H9 (cell line): ENCODE measurements at regions not wholly inside any gene's neighbourhood (a gene's known extent, or its start where the extent isn't known, plus 50 kb on each side); places are given as distances from the start of the nearest gene placed in this dataset.

Source experiments
- DNase-seq: peaks from one replicate; pipeline ENCODE4 v3.0.0-alpha.2; 2017
- H2AFZ ChIP-seq: one replicate; pipeline ENCODE4 v1.6.1; 2013; ENCODE audit warnings: mild to moderate bottlenecking, low read length, control low read depth, moderate library complexity
- H2AK5ac ChIP-seq: 2 replicates; pipeline ENCODE4 v1.6.1; 2013; ENCODE audit warnings: low read length, control low read depth, mixed read lengths; ENCODE audit not compliant: insufficient read length
- H2BK120ac ChIP-seq: one replicate; pipeline ENCODE4 v1.6.1; 2013; ENCODE audit warnings: low read depth, mild to moderate bottlenecking, low read length, control low read depth, inconsistent platforms; ENCODE audit not compliant: poor library complexity, severe bottlenecking
- H2BK12ac ChIP-seq: 2 replicates; pipeline ENCODE4 v1.6.1; 2013; ENCODE audit warnings: low read length, control low read depth, mixed read lengths, low read depth; ENCODE audit not compliant: insufficient read length
- H2BK15ac ChIP-seq: 2 replicates; pipeline ENCODE4 v1.6.1; 2013; ENCODE audit warnings: low read depth, low read length, control low read depth
- H2BK20ac ChIP-seq: one replicate; pipeline ENCODE4 v1.6.1; 2013; ENCODE audit warnings: low read depth, mild to moderate bottlenecking, low read length, control low read depth, inconsistent platforms; ENCODE audit not compliant: poor library complexity, severe bottlenecking
- H2BK5ac ChIP-seq: 2 replicates; pipeline ENCODE4 v1.6.1; 2013; ENCODE audit warnings: low read length, control low read depth, mixed read lengths; ENCODE audit not compliant: insufficient read length
- H3K14ac ChIP-seq: 2 replicates; pipeline ENCODE4 v1.6.1; 2013; ENCODE audit warnings: low read length, control low read depth; ENCODE audit not compliant: insufficient read depth
- H3K18ac ChIP-seq: 2 replicates; pipeline ENCODE4 v1.6.1; 2013; ENCODE audit warnings: low read depth, mild to moderate bottlenecking, mixed read lengths, low read length, control low read depth; ENCODE audit not compliant: insufficient read length
- H3K23ac ChIP-seq: 2 replicates; pipeline ENCODE4 v1.6.1; 2013; ENCODE audit warnings: low read length, control low read depth, mixed read lengths, low read depth; ENCODE audit not compliant: insufficient read length
- H3K23me2 ChIP-seq: 2 replicates; pipeline ENCODE4 v1.6.1; 2013; ENCODE audit warnings: low read depth, mild to moderate bottlenecking, mixed read lengths, low read length, control low read depth; ENCODE audit not compliant: insufficient read length, poor library complexity, severe bottlenecking
- H3K27ac ChIP-seq: 2 replicates; pipeline ENCODE4 v1.5.1; 2013; ENCODE audit warnings: low read length, control low read depth, mixed read lengths, low read depth; ENCODE audit not compliant: insufficient read length
- H3K27me3 ChIP-seq: 2 replicates; pipeline ENCODE4 v1.6.1; 2013; ENCODE audit warnings: low read length, control low read depth, inconsistent platforms; ENCODE audit not compliant: insufficient read depth
- H3K4ac ChIP-seq: 2 replicates; pipeline ENCODE4 v1.6.1; 2013; ENCODE audit warnings: low read depth, mild to moderate bottlenecking, control low read depth, inconsistent platforms, low read length, moderate library complexity
- H3K4me1 ChIP-seq: 2 replicates; pipeline ENCODE4 v1.6.1; 2013; ENCODE audit warnings: low read length, control low read depth, inconsistent platforms; ENCODE audit not compliant: insufficient read depth
- H3K4me2 ChIP-seq: 2 replicates; pipeline ENCODE4 v1.6.1; 2013; ENCODE audit warnings: low read length, control low read depth, mixed read lengths; ENCODE audit not compliant: insufficient read length, insufficient read depth
- H3K56ac ChIP-seq: 2 replicates; pipeline ENCODE4 v1.6.1; 2013; ENCODE audit warnings: low read depth, mild to moderate bottlenecking, mixed read lengths, low read length, control low read depth; ENCODE audit not compliant: insufficient read length
- H3K79me1 ChIP-seq: 2 replicates; pipeline ENCODE4 v1.6.1; 2013; ENCODE audit warnings: low read depth, mild to moderate bottlenecking, moderate library complexity, low read length, control low read depth, inconsistent platforms; ENCODE audit not compliant: insufficient read depth, poor library complexity, severe bottlenecking
- H3K79me2 ChIP-seq: 2 replicates; pipeline ENCODE4 v1.6.1; 2013; ENCODE audit warnings: low read length, control low read depth, inconsistent platforms; ENCODE audit not compliant: insufficient read depth
- H3K9ac ChIP-seq: 2 replicates; pipeline ENCODE4 v1.6.1; 2013; ENCODE audit warnings: low read length, control low read depth, mixed read lengths; ENCODE audit not compliant: insufficient read length; ENCODE audit errors: extremely low read depth
- H3K9me3 ChIP-seq: one replicate; pipeline ENCODE4 v1.6.1; 2013; ENCODE audit warnings: low read depth, low read length, inconsistent platforms; ENCODE audit not compliant: control insufficient read depth
- H3T11ph ChIP-seq: one replicate; pipeline ENCODE4 v1.6.1; 2013; ENCODE audit warnings: mild to moderate bottlenecking, low read length, control low read depth, inconsistent platforms
- H4K20me1 ChIP-seq: one replicate; pipeline ENCODE4 v1.6.1; 2013; ENCODE audit not compliant: control insufficient read depth, insufficient read length, insufficient read depth
- H4K5ac ChIP-seq: 2 replicates; pipeline ENCODE4 v1.6.1; 2013; ENCODE audit warnings: low read depth, mild to moderate bottlenecking, mixed read lengths, low read length, control low read depth; ENCODE audit not compliant: insufficient read length
- H4K8ac ChIP-seq: replicated peaks from 2 replicates; pipeline ENCODE4 v1.6.1; 2013; ENCODE audit warnings: low read length, control low read depth, mixed read lengths, low read depth; ENCODE audit not compliant: insufficient read length
- H4K91ac ChIP-seq: 2 replicates; pipeline ENCODE4 v1.6.1; 2013; ENCODE audit warnings: low read depth, mild to moderate bottlenecking, moderate library complexity, mixed read lengths, low read length, control low read depth; ENCODE audit not compliant: insufficient read length
- H3K27ac Mint-ChIP-seq, 3 experiments: 2 replicates in 2 of 3; 3 replicates in 1 of 3; pipeline ENCODE4 v1.8.0; 2020 to 2021; ENCODE audit warnings: mixed read lengths in 3 of 3, mild to moderate bottlenecking in 1 of 3, moderate library complexity in 1 of 3
- H3K27me3 Mint-ChIP-seq: 2 replicates; pipeline ENCODE4 v1.8.0; 2021; ENCODE audit warnings: low read depth, mild to moderate bottlenecking, moderate library complexity, mixed read lengths
- H3K36me3 Mint-ChIP-seq, 3 experiments: 2 replicates in 2 of 3; 3 replicates in 1 of 3; pipeline ENCODE4 v1.8.0; 2020 to 2021; ENCODE audit warnings: low read depth in 3 of 3, mixed read lengths in 3 of 3; ENCODE audit not compliant: insufficient read depth in 1 of 3
- H3K4me1 Mint-ChIP-seq, 2 experiments: 2 replicates each; pipeline ENCODE4 v1.8.0; 2020; ENCODE audit warnings: mixed read lengths in 2 of 2
- H3K4me3 Mint-ChIP-seq, 2 experiments: 2 replicates in 1 of 2; 3 replicates in 1 of 2; pipeline ENCODE4 v1.8.0; 2020 to 2021; ENCODE audit warnings: mild to moderate bottlenecking in 2 of 2, mixed read lengths in 2 of 2, moderate library complexity in 1 of 2
- H3K9me3 Mint-ChIP-seq, 2 experiments: 2 replicates in 1 of 2; 3 replicates in 1 of 2; pipeline ENCODE4 v1.8.0; 2020; ENCODE audit warnings: mild to moderate bottlenecking in 2 of 2, mixed read lengths in 2 of 2, moderate library complexity in 1 of 2
- WGBS: extraction: QIAGEN DNeasy Blood & Tissue Kit; methylation state at CpG from one replicate; pipeline ENCODE4 v1.1.7; 2013; ENCODE audit warnings: missing lambda C conversion rate, low lambda C conversion rate, mixed read lengths; ENCODE audit not compliant: insufficient read length; ENCODE audit errors: extremely low coverage; 5-methylcytosine and 5-hydroxymethylcytosine counted together
- TF ChIP-seq, protein P1 (sequence below): fragments of 200-600 bp; sonication (generic); conservative IDR thresholded peaks from 3 replicates; pipeline ENCODE4 v1.8.0; 2021; ENCODE audit warnings: antibody characterized with exemption, mild to moderate bottlenecking

GRCh38 chr4:175087145-175087544 is 169.0 kb downstream of the ADAM29 start:
- Histone ChIP-seq H2AK5ac (no peak overlapping the region), H4K91ac (no peak overlapping the region), H3K56ac (no peak overlapping the region), H4K20me1 (no peaks in the 10 kb centered on the region), H3K18ac (no peak overlapping the region), H3K9me3 (no peaks in the 10 kb centered on the region), H3K27me3 (no peaks in the 10 kb centered on the region), H3K9ac (no peak overlapping the region), H2AFZ (no peak overlapping the region), H4K5ac (no peak overlapping the region), H3K79me2 (no peaks in the 10 kb centered on the region), H3K4me2 (no peak overlapping the region), H2BK5ac (no peak overlapping the region), H2BK20ac (no peak overlapping the region), H2BK12ac (no peak overlapping the region), H2BK120ac (no peak overlapping the region), H3K14ac (no peak overlapping the region), H3K27ac (no peak overlapping the region), H3K79me1 (no peaks in the 10 kb centered on the region), H3K4me1 (no peaks in the 10 kb centered on the region), H3K23ac (no peak overlapping the region), H3K4ac (no peak overlapping the region), H3K23me2 (no peaks in the 10 kb centered on the region), H4K8ac (no peak overlapping the region), H2BK15ac (no peak overlapping the region), H3T11ph (no peak overlapping the region)
- H3K27ac Mint-ChIP-seq = no peak overlapping the region
- TF ChIP-seq, protein P1, sequence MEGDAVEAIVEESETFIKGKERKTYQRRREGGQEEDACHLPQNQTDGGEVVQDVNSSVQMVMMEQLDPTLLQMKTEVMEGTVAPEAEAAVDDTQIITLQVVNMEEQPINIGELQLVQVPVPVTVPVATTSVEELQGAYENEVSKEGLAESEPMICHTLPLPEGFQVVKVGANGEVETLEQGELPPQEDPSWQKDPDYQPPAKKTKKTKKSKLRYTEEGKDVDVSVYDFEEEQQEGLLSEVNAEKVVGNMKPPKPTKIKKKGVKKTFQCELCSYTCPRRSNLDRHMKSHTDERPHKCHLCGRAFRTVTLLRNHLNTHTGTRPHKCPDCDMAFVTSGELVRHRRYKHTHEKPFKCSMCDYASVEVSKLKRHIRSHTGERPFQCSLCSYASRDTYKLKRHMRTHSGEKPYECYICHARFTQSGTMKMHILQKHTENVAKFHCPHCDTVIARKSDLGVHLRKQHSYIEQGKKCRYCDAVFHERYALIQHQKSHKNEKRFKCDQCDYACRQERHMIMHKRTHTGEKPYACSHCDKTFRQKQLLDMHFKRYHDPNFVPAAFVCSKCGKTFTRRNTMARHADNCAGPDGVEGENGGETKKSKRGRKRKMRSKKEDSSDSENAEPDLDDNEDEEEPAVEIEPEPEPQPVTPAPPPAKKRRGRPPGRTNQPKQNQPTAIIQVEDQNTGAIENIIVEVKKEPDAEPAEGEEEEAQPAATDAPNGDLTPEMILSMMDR = no peak
- H3K4me1 Mint-ChIP-seq = no peaks in the 10 kb centered on the region
- no peak for DNase-seq
- H3K36me3 Mint-ChIP-seq = peaks cover 0 to 8% (median 2%) of the 10 kb centered on the region in 3 experiments; a peak in 3 of 7 replicates
- H3K4me3 Mint-ChIP-seq = no peak overlapping the region
- H3K27me3 Mint-ChIP-seq = no peaks in the 10 kb centered on the region
- no CpG with 5 or more reads among the region's 1 CpG for WGBS
- peaks cover 9% of the 10 kb centered on the region in 2 experiments; a peak in 4 of 5 replicates for H3K9me3 Mint-ChIP-seq
